ENCODE measurements at regions not wholly inside any gene's neighbourhood (a gene's known extent, or its start where the extent isn't known, plus 50 kb on each side); places are given as distances from the start of the nearest gene placed in this dataset.
"Not testable (repeated sequence)": the region's sequence is repeated elsewhere in the genome, so short reads cannot be mapped to it uniquely, and the experiment has no call there.

DNA sequence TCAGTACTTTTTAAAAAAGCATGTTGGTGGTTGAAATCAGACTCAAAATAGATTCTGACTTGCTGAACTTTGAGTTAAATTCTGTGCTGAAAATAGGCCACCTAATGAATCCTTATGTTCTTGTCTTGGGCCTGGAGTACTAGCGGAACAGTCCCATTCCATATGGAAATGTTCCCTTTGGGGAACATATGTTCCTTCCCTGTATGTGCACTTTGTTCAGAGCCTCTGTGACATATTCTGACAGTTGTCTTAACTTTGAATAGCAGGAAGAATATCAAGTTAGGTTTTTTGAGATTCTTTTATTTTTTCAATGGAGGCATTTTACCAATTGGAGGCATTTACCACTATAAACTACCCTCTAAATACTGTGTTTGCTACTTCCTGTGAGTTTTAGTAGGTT lies 1667.8 kb downstream of the PLA2G4A start:
- no peak for DNase-seq

- no peak for DNase-seq
Measured at GRCh38 chr1:188497020-188497419, 1668.3 kb downstream of the PLA2G4A start.

GRCh38 chr1:188499690-188500089 lies 1670.9 kb downstream of the PLA2G4A start:
- no peak for DNase-seq

- DNase-seq: no peak
Measured at GRCh38 chr1:188514917-188515316, 1686.2 kb downstream of the PLA2G4A start.

DNA sequence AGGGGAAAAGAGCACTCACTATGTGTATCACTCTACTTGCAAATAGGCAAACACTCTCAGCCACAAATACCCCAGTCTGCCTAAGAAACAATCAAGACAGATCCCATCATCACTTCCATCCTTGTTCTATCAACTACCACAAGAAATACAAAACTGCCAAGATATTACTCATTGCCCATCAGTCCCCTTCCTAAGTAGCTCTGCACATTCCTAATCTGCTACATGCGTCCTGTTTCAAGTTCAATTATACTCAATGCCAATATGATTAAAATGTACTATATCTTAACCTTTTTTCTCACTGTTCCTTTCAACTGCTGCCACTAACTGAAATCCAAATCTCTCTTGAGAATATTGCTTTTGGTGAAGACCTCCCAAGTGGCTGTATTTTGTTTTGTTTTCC lies 1688.4 kb downstream of the PLA2G4A start:
- no peak for DNase-seq

DNA sequence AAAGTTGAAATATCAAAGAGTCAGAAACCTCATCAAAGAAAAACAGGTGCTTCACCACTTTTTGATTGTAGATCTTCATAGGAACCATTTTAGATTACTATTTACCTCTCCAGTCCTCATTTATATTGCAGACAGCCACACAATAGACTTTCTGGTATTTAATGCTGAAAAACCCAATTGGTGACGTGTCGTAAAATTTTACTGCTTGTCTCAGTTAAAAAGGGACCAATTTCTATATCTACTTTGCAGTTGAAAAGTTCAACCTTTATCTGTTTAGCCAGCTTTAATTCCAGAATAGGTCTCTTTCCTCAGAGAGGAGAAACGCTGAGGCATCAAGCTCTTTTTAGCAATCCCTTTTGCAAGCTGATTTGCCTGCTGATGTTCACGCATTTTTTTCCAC lies 1722.4 kb downstream of the PLA2G4A start:
- DNase-seq: no peak

- DNase-seq: no peak
Measured at GRCh38 chr1:188557053-188557452, 1728.3 kb downstream of the PLA2G4A start.

DNA sequence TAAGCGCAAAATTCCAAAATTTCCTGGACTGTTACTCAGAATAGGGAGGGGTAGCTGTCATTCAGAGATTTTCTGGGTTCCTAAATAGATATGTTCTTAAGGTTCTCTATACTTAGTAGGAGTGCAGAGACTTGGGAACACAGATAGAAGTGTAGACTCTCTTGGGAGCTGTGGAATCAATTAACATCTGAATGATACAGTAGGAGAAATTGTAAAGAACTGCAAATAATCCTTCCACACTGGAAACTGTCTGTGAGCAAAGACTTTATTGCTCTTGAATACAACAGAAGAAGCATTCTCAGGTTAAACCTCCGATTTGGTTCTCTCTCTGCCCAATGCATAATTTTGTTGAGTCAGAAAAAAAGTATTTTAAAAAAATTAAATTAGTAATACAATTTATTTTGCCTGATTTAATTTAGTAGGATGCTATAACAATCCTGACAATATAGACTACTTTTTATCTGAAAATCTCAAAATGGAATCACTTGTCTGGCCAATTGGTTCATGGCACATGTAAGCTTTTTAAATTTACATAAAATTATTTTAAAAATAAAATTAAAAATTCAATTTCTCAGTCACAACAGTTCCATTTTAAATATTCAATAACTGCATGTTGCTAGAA lies 1754.3 kb downstream of the PLA2G4A start:
- no peak for DNase-seq

- DNase-seq: no peak
Measured at GRCh38 chr1:188584119-188584518, 1755.4 kb downstream of the PLA2G4A start.

DNA sequence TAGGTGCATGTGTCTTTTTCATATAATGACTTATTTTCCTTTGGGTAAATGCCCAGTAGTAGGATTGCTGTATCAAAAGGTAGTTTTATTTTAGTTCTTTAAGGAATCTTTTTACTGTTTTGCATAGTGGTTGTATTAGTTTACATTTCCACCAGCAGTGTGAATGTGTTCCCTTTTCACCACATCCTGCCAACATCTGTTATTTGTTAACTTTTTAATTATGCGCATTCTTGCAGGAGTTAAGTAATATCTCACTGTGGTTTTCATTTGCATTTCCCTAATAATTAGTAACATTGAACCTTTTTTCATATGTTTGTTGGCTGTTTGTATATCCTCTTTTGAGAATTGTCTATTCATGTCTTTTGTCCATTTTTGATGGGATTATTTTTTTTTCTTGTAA lies 1761.9 kb downstream of the PLA2G4A start:
- no peak for DNase-seq

- no peak for DNase-seq
Measured at GRCh38 chr1:188594542-188595235, 1765.9 kb downstream of the PLA2G4A start.

GRCh38 chr1:188599313-188599712 lies 1770.6 kb downstream of the PLA2G4A start:
- DNase-seq: no peak

- DNase-seq: no peak
Measured at GRCh38 chr1:188611432-188611831, 1782.7 kb downstream of the PLA2G4A start.

GRCh38 chr1:188615321-188615720 lies 1786.6 kb downstream of the PLA2G4A start:
- no peak for DNase-seq

- DNase-seq: no peak
Measured at GRCh38 chr1:188620236-188620635, 1791.5 kb downstream of the PLA2G4A start.

GRCh38 chr1:188641566-188642211 lies 1812.9 kb downstream of the PLA2G4A start:
- DNase-seq: no peak

- no peak for DNase-seq
Measured at GRCh38 chr1:188642704-188643103, 1814.0 kb downstream of the PLA2G4A start.

DNA sequence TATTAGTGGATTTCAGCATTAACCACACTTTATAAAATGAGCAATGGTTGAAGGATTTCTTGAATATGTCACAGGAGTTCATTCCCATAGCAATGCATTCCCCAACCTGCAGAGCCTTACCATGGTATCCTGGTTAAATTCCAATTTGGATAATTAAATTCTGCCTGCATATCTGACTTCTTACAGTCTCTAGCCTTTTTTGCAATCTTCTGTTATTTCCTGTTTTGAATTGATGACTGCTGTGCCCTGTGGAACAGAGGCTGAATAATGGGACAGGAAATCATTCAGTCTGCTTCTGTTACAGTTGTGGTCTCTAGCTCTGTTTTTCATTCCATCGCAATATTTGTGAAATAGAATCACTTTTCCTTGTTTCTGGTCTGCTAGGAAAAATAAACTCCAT lies 1823.9 kb downstream of the PLA2G4A start:
- DNase-seq: no peak

DNA sequence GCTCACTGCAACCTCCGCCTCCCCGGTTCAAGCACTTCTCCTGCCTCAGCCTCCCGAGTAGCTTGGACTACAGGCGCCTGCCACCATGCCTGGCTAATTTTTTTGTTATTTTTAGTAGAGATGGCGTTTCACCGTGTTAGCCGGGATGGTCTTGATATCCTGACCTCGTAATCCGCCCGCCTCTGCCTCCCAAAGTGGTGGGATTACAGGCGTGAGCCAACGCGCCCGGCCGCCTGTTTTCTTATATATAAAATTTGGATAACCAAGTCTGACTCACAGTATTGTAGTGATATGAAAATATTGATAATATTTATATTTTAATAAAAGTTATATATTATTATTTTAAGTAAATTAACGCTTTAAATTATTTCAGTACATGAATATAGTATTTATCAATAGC lies 1821.7 kb downstream of the BRINP3 start:
- DNase-seq: not testable (repeated sequence)

GRCh38 chr1:188660572-188660971 lies 1817.1 kb downstream of the BRINP3 start:
- DNase-seq: no peak

DNA sequence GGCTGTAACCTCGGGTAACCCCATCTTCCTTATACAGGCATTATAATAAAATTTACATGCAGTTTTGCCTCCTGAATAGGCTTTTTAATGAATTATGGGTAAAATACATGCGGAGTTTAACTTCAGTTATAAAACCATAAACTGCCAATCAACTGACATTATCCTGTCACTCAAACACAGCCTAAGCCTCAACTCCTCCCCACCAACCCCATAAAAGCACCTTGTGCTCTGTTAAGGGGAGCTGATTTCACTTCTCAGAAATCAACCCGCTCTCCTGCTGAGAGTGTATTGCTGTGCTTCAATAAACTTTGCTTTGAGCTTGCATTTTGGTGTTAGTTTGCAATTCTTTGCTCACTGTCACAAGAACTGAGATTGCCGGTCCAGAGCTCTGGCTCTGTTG lies 1812.2 kb downstream of the BRINP3 start:
- no peak for DNase-seq

- no peak for DNase-seq
Measured at GRCh38 chr1:188668083-188668482, 1809.6 kb downstream of the BRINP3 start.

DNA sequence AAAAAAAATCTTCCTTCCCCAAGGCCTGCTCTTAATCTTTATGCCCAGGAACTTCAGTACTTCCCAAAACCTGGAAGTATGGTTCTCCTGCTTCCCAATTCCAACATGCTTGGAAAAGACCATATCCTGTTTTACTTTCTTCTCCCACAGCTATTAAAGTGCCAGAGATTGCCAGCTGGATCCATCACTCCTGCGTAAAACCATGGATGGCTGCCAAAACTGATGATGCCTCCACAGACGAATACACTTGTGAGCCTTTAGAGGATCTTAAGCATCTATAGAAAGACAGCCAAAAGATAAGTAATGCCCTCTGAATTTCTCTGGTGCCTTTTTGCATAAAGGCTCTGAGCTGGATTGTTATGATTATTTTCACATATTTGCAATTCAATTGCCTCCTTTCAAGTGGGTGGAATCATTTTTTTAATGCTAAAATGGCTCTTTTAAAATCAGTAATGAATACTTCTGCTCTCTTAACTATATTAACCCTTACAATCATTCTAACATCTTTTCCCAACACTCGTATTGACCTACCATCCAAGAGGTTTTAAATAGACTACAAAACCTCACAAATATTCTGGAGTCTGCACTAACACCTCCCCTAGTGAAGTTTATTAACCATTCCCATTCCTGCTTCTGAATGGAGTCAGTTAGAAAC lies 1807.8 kb downstream of the BRINP3 start:
- DNase-seq: no peak

DNA sequence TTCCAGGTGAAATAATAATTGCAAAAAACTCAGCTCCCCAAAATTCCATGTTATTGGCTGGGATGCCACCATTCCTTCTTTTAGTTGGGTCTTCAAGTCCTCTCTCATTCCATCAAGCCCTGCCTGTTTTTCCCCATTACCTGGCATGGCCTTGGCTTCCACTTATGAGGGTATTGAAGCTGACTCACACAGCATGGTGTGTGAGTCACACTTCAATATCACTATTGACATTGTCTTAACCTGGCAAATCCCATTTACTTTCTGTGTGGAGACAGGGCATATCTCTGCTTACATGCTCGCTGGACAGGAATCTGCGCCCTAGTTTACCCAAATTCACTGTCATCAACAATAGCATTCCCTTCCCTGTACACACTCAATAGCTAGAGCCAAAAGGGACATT lies 1806.8 kb downstream of the BRINP3 start:
- no peak for DNase-seq
